GM18858 (cell line): ENCODE measurements at regions not wholly inside any gene's neighbourhood (a gene's known extent, or its start where the extent isn't known, plus 50 kb on each side); places are given as distances from the start of the nearest gene placed in this dataset.
"Not testable (repeated sequence)": the region's sequence is repeated elsewhere in the genome, so short reads cannot be mapped to it uniquely, and the experiment has no call there.

Source experiments
- ATAC-seq: cut with Tn5 transposase; IDR thresholded peaks from one replicate; pipeline ENCODE4 v1.9.1; 2021; ENCODE audit not compliant: unreplicated experiment

DNA sequence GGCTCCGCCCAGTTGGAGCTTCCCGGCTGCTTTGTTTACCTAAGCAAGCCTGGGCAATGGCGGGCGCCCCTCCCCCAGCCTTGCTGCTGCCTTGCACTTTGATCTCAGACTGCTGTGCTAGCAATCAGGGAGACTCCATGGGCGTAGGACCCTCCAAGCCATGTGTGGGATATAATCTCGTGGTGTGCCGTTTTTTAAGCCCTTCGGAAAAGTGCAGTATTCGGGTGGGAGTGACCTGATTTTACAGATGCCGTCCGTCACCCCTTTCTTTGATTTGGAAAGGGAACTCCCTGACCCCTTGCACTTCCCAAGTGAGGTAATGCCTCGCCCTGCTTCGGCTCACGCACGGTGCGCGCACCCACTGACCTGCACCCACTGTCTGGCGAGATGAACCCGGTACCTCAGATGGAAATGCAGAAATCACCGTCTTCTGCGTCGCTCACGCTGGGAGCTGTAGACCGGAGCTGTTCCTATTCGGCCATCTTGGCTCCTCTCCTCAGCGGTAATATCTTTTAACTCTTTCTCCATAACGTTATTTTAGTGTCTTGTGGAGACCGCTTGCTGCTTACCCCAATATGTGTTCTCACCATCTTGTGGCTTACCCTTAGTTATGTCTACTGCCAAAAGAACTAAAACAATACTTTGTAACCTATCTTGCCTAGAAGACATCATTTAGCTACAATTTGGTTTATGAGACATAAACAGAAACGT, 328.7 kb upstream of the EPHA5 start:
- ATAC-seq: not testable (repeated sequence)

DNA sequence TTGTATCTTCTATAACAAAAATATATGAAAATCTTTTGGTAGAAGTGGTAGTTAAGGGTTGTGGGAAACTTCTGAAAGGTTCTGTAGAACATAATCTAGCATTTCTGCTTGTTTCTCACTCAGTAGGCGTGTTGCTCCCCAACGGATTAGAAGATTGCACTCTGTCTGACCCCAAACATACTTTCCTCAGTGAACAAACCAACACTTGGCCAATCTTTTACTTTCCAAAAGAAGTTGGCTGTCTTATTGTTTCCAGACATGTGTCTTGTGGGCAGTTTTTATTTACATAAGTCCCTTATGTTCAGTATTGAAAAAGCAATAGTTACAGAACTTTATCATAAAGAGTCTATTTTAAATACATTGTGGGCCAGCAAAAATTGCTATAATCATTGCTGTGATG, 312.8 kb upstream of the EPHA5 start:
- ATAC-seq: no peak

DNA sequence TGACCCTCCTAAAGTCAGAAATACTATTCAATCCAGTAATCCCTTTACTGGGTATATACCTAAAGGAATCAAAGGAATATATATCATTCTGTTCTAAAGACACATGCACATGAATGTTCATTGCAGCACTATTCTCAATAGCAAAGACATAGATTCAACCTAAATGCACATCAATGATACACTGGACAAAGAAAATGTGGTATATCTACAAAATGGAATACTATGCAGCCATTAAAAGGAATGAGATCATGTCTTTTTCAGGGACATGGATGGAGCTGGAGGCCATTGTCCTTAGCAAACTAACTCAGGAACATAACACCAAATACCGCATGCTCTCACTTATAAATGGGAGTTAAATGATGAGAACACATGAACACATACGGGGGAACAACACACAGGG, 306.0 kb upstream of the EPHA5 start:
- ATAC-seq: no peak

DNA sequence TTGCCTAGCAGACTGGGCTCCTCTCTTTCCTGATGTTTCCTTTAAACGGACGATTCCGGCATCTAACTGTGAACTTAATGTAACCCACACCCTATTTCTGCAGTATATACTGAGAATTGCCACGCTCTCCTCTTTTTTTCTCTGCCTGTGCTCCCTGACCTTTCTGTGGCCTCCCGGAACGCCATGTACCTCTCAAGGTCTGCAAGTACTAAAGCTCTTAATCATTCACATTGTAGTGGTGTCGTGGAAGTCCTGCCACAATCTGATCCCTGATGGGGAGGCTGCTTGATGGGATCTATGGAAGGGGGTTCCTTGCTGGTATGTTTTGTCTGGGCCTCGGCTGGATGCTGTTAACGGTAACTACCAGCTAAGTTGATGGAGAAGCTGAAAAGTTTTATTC, 302.9 kb upstream of the EPHA5 start:
- ATAC-seq: no peak

DNA sequence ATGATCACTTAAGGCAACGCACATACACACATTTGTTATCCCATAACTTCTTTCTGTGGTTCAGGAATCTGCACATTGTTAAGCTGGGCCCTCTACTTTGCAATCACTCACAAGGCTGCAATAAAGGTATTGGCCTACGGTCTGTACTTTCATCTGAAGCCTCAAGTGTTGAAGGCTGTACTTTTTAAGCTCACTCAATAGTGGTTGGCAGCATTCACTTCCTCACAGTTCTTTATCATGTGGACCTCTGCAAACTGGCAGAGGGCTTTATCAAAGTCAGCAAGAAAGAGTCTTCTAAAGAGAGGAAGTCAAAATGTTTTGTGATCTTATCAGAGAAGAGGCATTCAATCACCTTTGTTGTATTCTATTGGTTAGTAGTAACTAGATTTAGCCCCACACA, 301.4 kb upstream of the EPHA5 start:
- ATAC-seq: no peak

DNA sequence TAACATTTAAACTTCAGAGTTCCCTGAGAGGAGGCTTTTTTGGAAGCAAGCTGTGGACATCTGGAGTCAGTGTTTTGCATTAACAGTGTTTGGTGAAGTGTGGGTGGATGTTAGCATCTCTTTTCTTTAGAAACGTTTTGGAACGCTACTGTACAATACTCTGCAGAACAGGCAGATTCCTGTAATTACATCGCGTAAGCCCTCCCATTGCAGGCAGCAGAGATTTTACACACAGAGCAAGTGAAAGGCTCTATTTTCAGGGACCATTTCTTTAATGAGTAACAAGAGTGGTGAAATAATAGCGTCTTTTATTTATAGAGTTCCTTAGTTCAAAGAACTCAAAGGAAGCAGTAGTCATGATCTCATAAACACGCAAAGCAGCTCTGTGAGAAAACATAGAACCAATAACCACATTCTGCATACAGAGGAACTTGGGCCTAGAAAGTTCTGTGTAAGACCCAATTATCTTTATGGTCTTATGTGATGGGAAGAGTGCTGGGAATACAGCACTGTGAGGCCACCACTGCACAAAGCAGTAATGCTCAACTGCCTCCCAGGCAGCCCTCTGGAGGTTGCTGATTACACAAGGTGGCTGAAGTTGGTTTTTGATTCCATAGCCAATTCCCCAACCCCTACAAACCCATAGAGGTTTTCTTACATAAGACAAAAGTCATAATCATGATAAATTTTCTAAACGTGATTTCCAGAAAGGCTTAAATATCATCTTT, 298.7 kb upstream of the EPHA5 start:
- no peak for ATAC-seq

DNA sequence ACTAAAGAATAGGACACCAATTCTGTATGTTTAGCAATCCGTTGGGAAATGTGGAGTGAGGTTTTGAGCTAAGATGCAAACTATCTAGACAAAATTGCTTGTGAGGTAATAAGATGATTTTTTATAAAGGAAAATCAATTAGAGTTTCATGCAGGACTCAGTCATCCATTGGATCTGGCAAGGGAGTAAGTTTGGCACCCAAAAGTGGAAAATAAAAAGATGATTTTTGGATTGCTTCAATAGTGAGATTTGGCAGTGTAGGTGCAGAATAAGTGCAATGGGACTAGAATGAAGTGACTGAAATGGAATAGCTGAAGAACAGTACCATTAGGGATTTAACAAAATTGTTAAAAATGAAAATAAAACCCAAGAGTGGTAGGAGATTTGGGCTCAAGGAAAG, 290.5 kb upstream of the EPHA5 start:
- ATAC-seq: no peak

DNA sequence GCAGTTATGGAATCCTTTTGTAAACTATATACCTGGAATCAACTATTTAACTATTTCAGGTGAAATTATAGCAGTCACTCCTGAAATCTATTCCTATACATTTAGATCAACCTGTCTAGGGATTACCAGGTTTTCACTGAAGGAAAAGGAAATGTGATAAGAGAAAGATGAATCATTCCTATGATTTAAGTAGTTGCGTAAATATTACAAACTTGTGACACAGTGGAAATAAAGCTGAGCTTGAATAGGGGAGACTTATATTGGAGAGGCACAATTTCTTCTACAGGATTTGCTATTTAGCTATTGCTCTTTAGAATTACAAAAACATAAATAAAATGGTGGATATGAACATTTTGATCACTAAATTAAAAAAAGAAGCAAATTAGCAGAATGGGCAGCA, 284.1 kb upstream of the EPHA5 start:
- no peak for ATAC-seq

DNA sequence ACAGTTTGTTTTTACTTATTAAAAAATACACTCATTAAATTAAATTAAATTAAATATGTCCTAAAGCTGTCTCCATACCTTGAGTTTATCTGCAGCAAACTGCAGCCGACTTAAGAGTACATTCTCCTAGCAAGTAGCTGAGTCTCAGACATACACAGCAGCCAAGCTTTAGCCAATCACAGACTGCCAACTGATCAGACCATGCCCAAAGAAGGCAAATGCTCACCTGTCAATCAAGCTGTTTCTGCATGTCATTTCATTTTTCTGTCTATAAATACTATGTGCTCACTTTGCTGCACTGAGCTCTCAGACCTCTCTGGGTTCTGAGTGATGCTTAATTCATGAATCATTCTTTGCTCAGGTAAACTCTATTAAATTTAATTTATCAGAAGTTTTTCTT, 280.9 kb upstream of the EPHA5 start:
- no peak for ATAC-seq

DNA sequence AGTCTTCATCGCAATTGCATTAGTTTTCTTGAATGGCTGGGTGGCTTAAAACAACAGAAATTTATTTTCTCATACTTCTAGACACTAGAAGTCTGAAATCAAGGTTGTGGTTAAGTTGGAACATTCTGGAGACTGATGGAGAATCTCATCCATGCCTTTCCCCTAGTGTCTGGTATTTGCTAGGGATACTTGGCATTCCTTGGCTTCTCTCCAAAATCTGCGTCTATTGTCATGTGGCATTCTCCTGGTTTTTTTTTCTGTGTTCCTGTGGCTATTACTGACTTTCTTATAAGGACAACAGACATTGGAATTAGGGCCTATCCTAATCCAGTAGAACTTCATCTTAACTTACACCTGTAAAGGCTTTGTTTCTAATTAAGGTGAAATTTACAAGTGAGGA, 272.8 kb upstream of the EPHA5 start:
- ATAC-seq: no peak

DNA sequence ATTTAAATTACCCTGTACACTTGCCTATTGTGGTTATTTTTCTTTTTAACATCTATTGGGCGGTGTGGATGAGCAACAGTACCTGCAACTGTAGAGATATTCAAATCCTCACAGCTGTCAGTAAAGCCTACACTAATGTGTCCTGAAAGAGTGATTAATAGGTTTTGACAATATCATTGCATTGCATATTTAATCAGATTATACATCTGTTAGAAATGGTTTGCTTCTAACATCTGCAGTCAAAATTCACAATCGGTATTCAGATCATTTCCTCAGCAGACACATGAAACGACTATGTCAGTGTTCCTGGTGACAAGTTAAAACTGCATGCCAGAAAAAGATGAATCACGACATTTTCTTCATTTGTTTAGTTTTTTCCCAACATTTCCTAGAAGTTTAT, 254.6 kb upstream of the EPHA5 start:
- ATAC-seq: no peak

DNA sequence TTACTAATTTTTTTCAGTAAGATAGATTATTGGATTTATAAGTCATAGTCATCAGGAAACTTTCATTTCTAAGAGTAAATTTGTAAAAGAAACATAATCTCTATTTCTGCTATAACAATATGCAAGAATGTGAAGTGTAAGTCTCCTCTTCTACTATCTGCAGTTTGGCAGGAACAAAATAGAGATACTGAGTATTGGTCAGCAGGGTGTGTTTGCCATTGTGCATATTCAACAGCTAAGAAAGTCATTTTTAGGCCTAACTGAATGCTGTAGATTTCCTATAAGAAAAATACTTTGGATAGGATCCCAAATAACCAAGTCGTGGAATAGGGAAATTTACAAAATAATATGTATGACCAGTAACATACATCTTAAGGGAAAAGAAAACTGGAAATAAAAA, 253.3 kb upstream of the EPHA5 start:
- no peak for ATAC-seq

DNA sequence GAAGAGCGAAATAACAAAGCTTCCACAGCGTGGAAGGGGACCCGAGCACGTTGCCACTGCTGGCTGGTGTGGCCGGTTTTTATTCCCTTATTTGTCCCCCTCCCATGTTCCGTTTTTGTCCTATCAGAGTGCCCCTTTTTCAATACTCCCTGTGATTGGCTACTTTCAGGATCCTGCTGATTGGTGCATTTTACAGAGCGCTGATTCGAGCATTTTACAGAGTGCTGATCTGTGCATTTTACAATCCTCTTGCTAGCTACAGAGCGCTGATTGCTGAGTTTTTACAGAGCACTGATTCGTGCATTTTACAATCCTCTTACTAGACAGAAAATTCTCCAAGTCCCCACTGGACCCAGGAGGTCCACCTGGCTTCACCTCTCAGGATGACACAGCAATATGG, 250.9 kb upstream of the EPHA5 start:
- ATAC-seq: no peak

DNA sequence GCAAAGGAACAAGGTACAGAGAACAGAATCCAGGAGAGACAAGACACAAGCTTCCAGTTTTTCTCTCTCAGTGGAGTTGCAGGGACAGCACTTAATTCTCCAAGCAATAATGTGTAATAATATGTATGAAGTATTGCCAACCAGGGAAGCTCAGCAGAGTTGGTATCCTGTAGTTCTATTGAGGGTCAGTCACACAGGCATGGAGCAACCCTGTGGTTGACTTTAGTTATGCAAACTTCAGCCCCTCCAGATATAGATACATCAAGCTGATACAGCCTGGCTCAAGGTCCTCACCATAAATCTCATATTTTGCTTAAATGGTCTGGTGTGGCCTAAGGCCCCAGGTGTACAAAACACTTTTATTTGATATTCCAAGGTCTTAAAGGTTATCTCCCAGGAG, 248.6 kb upstream of the EPHA5 start:
- no peak for ATAC-seq

DNA sequence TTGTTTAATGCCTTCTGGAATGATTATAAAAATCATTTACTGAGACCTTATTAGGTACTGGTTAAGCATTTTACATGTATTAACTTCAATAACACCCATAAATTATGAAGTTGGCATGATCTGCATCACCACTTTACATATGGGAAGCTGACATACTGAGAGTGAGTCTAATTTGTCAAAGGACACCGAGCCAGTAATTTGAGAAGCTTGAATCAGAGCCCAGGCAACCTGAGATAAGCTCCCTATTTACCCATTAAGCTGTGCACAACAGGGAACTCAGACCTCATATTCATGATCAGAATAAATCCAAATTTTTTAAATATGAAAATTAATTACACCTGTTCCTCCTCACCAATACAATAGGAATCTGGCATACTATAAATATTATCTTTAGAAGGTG, 247.9 kb upstream of the EPHA5 start:
- no peak for ATAC-seq

DNA sequence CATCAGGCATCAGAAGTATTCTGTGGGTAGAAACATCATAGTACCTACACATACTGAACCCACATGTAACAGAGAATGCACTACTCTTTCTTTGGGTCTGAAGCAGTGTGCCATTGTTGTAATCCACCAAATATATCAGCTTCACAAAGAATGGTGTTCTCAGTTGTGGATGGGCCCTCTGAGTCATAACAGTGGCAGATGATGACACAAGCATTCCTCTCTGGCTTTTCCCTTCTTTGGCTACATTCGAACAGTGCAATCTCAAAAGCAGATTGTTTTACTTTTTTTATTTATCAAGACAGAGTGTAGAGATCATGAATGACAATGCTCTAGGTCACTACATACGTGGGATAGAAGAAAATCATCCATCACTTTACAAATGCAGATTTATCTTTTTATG, 247.2 kb upstream of the EPHA5 start:
- no peak for ATAC-seq

DNA sequence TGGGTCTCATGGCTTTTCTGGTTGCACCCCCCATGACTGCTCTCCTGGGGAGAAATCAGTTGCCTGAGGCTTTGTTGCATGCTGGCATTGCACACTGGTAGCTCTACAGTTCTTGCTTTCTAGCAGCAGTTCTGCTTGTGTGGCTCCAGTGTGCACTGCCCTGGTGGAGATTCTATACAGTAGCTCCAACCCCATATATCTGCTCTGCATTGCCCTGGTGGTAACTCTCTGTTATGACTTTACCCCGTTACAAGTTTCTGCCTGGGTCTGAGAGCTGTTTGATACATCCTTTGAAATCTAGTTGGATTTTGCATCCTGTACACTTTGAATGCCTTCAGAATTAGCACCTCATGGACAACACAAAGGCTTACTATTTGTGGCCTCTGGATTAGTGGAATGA, 241.4 kb upstream of the EPHA5 start:
- no peak for ATAC-seq

DNA sequence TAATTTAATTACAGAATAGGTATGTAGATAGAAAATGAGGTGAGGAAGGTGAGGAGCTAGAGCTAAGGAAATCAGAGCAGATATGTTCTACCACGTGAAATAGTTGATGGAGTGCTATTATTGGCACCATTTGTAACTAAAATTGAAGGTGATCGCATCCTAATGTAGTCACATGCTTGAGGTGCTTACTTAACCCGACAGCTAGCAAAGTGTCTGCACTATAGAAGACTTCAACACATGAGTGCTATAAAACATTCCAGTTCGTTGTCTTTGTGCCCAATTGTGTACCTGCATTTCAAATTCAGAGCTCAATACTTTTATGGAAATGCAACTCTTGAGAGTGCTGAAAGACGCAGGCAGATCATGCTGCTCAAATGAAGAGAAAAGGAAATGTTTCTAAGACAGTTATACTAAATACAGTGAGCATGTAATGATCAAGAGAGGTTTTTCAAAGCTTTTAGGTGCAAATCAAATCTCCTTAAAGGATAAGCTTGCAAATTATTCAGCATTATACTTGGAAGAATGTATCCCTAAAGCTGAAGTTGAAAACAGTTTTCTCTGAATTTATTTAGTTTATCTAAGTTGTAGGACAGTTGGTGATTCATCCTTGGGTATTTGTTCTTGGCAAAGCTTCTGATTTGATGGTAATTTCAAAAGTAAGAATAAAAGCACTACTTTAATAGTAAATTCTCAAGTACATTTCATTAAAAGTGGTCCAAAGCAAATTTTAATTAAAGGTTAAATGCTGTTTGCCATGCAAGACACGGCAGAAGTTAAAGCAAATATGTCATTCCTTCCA, 223.9 kb upstream of the EPHA5 start:
- no peak for ATAC-seq

DNA sequence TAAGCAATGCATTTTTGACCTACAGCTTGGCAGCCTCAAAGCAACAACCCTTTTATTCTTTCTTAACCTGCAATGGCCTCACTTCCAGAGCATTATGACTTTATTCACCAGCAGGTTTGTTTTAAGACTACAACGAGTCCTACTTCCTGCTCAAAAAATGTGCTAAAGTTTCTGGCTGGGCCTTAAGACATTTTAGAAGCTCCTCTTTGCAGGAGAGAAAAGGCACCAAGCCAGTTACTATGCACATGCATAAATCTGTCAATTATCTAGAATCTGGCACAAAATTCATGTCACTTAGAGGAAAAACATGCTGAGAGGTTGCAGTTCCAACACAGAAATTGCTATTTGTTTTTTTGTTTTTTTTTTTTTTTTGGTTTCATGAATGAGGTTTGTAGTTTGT, 223.0 kb upstream of the EPHA5 start:
- ATAC-seq: no peak

DNA sequence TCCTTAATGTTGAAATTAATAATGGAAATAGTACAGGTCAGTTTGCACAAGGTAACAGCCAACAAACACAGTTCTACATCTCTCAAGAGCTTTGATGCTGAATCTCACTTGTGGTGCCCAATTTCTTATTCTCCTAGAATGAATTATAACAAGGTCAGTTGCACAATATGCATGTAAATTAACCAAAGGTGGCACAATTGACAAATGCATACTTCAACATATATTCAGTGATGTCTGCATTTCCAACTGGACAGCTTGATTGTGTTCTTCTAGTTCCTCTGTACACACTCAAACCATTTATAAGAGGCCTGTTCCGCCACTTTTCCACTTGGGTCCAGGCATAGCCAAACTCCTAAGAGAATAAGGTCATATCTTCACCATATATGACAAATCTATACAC, 210.3 kb upstream of the EPHA5 start:
- no peak for ATAC-seq

DNA sequence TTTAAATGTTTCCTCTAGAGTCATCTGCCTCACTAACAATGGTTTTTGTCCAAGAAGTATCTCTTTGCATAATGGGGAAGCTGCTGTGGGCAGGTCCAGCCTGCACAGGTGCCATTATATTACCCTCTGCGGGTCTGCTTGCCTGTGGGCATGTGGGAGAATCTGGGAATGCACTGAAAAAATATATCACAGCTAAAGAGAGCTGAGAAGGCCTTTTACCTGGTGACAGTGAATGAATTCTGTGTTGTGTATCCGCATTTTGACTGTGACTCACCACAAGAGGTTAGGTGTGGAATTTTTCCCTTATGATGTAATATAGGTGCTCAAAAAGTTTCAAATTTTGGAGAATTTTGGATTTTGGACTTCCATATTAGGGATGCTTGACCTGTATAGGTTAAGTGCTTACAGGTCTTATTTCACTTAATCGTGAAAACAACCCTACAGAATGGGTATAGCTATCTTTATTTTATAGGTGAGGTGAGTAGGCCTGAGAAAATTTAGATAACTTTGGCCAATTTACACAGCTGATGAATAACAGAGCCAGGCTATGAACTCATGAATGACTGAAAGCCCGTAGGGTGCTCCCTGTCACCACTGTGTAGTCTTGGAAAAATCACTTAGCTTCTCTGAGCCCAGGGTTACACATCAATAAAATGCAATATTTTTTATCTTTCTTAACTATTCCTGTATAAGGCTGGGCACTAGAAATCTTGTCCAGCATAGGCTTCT, 198.0 kb upstream of the EPHA5 start:
- ATAC-seq: no peak
